ENCODE measurements at regions not wholly inside any gene's neighbourhood (a gene's known extent, or its start where the extent isn't known, plus 50 kb on each side); places are given as distances from the start of the nearest gene placed in this dataset.

GRCh38 chr4:34619531-34620162 is 1624.7 kb downstream of the ARAP2 start:
- TF ChIP-seq CTCF (IDR thresholded peaks at IDR 0.05), result no peak
- no peak for TF ChIP-seq POLR2AphosphoS5 (IDR thresholded peaks at IDR 0.05)
- TF ChIP-seq EP300 (IDR thresholded peaks at IDR 0.05), result no peak
- no peak for TF ChIP-seq POLR2A (IDR thresholded peaks at IDR 0.05)

All from stomach (tissue), 4 donors.